ENCODE measurements at regions not wholly inside any gene's neighbourhood (a gene's known extent, or its start where the extent isn't known, plus 50 kb on each side); places are given as distances from the start of the nearest gene placed in this dataset.
"Not testable (repeated sequence)": the region's sequence is repeated elsewhere in the genome, so short reads cannot be mapped to it uniquely, and the experiment has no call there.

DNA sequence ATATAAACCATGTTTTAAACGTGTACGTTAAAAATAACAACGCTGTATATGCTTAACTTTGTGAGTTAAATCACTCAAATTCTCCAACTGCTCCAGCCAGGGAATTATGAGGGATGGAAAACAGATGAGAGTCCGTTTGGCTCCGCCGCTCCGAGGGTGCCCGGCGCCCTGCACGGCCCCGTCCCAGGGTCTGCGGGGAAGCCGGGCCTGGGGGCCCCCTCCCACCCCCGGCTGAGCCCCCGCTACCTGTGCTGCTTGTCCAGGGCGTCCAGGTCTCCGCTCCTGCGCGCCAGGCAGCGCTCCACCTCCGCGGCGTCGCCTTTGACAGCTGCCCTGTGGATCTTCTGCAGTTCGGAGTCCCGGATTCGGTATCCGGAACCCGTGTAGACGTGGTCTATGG lies 415.5 kb downstream of the FOXD4L4 start:
- DNase-seq (ENCODE audit: low read depth in 1 of 2, low spot score in 1 of 2) = not testable (repeated sequence)

DNA sequence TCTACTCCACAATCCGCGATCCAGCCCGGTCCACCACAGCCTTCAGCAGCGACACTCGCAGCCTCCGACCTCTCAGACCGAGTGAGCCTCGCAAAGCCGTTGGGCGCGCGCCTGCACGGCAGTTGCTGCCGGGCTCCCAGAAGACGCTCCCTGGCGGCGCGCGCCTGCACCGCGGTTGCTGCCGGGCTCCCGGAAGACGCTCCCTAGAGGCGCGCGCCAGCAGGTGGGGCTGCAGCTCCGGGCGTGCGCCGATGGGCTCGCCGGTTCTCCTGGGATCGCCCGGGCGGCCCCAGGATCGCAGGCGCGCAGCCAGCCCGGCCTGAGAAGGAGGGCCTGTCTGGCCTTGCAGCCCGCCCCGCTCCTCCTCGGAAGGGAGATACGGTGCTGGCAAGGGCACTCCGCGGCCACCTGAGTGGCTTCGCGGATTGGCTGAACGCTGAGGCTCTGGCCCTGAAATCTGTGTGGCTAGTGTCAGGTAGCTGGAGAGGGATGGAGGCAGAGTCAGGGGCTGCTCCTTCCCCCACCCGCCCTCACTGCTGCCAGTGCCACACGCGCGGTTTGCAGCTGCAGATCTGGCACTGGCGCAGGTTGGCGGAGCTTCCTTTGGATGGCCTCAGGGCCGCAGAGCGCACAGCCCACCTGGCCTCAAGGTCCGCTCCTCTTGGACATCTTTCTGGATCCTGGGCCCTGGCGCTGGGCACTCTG lies 416.2 kb downstream of the FOXD4L4 start:
- DNase-seq (ENCODE audit: low read depth in 1 of 2, low spot score in 1 of 2) = peak; percentile 0 to 15

DNA sequence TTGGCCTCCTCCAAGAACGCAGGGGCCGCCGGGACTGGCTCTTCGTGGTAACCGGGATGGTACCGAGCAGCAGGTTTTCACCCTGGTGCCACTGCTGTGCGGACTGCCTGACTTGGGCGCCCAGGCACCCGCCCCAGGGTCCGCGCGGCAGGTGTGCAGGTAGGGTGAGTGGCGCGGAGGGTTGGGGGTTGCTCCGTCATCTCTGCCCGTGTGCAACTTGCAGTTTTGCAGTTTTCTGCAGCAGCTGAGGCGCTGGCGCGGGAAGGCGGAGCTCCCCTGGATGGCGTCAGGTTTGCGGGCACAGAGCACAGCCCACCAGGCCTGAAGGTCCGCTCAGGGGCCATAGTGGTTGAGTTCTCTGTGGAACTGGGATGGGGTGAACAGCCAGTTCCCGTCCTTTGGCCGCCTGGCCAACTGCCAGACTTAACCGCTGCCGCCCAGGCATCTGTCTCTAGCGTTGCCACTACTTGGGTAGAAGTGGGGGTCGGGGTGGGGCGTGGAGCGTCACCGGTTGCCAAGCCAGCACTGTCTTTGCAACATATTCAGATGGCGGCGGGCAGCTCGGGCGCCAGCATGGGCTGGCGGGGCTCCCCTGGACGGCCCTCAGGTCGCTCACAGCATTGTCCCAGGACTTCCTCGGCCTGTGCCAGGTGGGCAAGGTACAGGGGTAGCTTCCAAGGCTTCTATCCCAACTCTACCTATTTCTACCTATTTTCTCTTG lies 417.2 kb downstream of the FOXD4L4 start:
- DNase-seq (ENCODE audit: low read depth in 1 of 2, low spot score in 1 of 2) = not testable (repeated sequence)

DNA sequence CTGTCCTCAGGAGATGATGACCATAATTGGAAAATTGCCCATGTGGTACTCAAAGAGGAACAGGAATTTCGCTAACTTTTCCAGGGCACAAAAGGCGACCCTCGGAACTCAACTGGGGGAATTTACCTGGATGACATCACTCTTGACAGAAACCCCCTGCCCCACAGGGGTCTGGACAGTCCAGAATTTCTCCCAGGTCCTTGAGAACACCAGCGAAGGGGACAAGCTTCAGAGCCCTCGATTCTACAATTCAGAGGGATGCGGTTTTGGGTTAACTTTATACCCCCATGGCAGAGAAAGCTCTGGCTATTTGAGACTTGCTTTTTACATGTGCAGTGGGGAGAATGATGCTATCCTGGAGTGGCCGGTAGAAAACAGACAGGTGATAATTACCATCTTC lies 445.4 kb downstream of the FOXD4L4 start:
- not testable (repeated sequence) for DNase-seq (ENCODE audit: low read depth in 1 of 2, low spot score in 1 of 2)

DNA sequence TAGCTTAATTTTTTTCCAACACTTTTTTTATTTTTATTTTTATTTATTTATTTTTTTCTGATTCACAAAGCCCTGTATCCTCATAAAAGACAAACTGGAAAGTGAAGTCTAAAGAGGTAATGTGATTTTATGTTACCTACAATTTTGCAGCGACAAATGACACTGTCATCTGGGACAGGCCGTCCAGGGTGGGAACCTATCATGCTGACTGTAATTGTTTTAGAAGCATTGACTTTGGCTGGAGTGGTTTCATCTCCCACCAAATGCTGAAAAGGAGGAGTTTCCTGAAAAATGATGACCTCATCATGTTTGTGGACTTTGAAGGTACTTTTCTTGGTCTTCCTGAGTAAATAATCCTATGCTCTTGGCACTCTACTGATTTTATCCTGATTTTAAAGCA lies 446.7 kb downstream of the FOXD4L4 start:
- DNase-seq (ENCODE audit: low read depth in 1 of 2, low spot score in 1 of 2) = not testable (repeated sequence)

DNA sequence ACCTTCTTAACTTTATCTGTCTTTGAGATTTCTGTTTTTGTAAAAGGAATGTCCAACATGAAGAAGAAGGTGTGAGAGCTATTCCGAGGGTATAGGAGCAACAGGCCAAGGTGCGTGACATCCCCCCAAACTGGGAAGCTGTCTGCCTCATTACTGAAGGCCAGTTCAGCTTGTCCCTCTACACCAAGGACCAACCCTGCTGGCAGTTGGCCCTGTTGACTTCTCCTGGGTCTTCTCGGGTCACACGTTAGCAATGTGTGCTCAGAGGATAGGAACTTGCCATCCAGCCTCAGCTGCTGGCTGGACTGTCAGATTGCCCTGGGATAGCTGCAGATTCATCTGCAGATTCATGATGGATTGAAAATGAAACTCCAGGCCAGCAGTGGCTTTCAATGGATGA lies 460.3 kb downstream of the FOXD4L4 start:
- DNase-seq (ENCODE audit: low read depth in 1 of 2, low spot score in 1 of 2) = not testable (repeated sequence)

DNA sequence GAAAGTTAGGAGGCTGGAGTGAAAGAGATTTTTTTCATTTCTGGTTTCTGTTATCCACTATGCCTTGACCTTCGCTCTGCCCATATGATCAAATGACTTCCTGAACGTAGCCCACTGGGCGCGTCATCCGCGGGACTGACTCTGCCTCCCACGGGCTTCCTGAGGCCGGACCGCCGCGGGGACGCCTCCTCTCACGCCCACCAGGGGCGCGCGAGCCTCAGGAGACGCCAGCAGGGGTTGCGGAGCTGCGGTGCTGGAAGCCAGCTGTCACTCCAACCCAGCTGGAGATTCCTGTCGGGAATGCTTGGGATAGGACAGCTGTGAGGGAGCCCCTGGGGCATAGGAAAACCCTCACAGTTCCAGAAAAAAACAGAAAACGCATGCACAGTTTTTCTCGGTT lies 461.5 kb downstream of the FOXD4L4 start:
- DNase-seq (ENCODE audit: low read depth in 1 of 2, low spot score in 1 of 2) = not testable (repeated sequence)

DNA sequence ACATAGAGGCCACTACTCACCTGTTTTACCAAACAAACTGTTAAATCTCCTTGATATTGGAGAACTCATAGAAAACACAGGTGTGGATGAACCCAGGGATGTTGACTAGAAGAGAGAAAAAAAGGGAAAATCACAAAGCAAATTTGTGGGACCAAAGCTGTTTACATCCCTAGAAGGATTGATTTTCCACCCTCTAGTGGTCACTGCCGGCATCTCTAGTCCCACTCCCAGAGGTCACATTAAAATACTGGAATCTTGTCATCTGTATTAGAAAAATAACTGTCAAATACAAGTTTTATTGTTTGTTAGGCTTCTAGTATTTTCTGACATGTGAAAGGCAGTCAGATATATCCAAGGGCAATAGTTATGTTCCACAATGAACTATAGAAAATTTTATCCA lies 469.7 kb downstream of the FOXD4L4 start:
- DNase-seq (ENCODE audit: low read depth in 1 of 2, low spot score in 1 of 2) = not testable (repeated sequence)

DNA sequence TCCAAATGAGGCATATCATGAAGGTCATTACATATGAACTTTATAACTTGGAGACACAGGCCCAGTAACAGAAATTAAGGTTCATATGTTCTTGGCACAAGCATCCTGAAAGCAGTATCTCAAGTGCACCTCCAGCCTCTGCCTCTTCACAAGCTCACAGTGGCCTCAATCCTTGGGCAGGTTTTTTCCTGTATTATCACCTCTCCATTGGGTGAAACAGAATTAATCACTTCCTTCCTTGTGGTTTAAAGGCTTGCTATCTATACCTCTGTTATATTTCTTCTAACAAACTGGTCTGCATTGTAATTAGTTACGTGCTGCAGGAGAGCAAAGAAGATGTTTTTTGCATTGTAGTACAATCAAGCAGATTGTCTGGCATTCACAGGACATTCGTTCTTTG lies 471.0 kb downstream of the FOXD4L4 start:
- DNase-seq (ENCODE audit: low read depth in 1 of 2, low spot score in 1 of 2) = not testable (repeated sequence)

DNA sequence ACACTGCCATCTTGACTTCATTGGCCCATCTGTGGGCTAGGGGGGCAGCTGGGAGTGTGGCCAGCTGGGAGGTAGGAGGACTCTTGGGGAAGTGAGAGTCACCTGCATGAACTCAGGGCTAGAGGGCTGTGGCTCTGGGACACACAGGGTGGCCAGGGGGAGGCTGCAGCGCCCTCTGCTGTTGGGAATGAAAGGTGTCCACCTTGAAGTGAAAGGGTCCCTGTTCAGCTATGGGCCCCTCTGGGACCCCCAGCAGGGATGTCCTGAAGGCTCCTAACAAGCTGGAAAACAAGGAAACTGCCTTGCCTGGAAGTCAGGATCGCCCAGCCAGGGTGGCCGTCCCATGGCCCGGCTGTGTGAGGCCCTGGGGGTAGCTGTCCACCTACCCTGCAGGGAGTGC lies 507.8 kb downstream of the FOXD4L4 start:
- not testable (repeated sequence) for DNase-seq (ENCODE audit: low read depth in 1 of 2, low spot score in 1 of 2)

DNA sequence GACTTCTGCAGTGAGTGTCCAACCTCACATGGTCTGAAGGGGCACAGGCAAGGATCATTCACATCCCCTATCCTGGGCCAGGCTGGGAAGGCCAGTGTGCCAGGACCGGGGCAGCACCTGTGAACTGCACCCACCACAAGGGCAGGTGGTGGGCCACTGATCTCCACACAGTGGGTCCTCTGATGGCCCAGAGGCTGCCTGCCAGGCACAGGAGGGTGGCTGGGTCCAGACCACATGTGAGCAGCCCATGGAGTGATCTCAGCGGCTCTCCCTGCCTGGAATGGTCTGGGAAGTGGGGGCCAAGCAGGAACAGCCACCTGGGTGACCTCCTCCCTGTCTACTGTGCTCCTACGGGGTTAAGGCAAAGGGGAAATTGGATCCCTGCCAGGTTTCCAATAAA lies 508.5 kb downstream of the FOXD4L4 start:
- DNase-seq (ENCODE audit: low read depth in 1 of 2, low spot score in 1 of 2) = not testable (repeated sequence)

DNA sequence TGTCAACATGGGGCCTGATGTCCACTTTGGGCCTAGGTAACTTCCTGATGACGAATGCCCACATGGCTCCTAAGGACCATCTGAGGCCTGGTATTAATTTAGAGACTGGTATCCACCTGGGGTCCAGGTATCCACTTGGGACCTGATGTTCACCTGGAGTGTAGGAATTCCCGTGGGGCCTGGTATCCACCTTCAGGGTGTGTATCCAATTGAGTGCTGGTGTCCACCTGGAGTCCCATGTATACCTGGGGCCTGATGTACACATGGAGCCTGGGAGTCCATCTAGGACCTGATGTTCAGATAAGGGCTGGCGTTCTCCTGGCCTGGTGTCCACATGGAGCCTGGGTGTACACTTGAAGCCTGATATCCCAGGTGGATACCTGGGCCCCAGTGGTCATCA lies 520.6 kb downstream of the FOXD4L4 start:
- DNase-seq (ENCODE audit: low read depth in 1 of 2, low spot score in 1 of 2) = not testable (repeated sequence)

DNA sequence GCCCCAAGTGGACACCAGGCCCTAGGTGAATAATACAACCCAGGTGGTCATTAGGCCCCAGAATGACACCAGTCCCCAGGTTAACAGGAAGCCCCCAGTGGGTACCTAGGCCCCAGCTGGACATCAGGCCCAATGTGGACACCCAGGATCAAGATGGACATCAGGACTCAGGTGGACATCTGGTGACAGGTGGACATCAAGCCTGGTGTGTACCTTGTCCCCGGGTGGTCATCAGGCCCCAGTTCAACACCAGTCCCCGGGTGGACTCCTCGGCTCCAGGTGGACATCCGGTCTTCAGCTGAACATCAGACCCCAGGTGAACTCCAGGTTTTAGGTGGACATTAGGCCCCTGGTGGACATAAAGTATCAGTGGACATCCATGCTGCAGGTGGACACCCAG lies 524.6 kb downstream of the FOXD4L4 start:
- not testable (repeated sequence) for DNase-seq (ENCODE audit: low read depth in 1 of 2, low spot score in 1 of 2)

DNA sequence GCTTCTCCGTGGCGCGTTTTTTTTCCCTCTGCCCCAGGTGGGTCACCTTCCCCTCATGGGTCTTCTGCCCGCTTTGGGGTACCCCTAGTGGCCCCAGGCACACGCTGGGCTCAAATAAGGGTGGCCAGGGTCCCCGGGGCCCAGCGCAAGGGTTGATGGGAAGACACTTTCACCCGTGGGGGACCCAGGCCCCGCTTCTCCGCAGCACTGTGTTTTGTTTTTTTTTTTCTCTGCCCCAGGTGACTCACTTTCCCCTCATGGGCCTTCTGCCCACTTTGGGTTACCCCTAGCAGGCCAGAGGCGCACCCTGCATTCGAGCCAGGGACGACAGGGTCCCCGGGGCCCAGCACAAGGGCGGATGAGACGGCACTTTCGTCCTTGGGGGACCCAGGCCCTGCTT lies 526.7 kb downstream of the FOXD4L4 start:
- not testable (repeated sequence) for DNase-seq (ENCODE audit: low read depth in 1 of 2, low spot score in 1 of 2)

DNA sequence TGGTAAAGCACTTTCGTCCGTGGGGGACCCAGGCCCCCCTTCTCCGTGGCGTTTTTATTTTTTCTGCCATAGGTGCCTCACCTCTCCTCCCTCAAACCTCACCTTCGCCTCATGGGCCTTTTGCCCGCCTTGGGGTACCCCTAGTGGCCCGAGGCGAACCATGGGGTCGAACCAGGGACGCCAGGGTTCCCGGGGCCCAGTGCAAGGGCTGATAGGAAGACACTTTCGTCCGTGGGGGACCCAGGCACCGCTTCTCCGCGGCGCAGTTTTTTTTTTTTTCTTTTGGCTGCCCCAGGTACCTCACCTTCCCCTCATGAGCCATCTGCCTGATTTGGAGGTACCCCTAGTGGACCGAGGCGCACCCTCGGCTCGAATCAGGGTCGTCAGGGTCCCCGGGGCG lies 527.8 kb downstream of the FOXD4L4 start:
- DNase-seq (ENCODE audit: low read depth in 1 of 2, low spot score in 1 of 2) = not testable (repeated sequence)

DNA sequence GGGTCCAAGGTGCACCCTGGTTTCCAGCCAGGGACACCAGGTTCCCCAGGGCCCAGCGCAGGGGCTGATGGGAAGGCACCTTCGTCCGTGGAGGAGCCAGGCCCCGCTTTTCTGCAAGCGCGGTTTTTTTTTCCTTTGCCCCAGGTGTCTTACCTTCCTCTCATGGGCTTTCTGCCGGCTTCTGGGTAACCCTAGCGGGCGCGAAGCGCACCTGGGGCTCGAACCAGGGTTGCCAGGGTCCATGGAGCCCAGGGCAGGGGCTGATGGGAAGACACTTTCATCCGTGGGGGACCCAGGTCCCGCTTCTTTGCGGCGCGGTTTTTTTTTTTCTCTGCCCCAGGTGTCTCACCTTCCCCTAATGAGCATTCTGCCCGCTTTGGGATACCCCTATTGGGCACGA lies 529.3 kb downstream of the FOXD4L4 start:
- DNase-seq (ENCODE audit: low read depth in 1 of 2, low spot score in 1 of 2) = not testable (repeated sequence)

DNA sequence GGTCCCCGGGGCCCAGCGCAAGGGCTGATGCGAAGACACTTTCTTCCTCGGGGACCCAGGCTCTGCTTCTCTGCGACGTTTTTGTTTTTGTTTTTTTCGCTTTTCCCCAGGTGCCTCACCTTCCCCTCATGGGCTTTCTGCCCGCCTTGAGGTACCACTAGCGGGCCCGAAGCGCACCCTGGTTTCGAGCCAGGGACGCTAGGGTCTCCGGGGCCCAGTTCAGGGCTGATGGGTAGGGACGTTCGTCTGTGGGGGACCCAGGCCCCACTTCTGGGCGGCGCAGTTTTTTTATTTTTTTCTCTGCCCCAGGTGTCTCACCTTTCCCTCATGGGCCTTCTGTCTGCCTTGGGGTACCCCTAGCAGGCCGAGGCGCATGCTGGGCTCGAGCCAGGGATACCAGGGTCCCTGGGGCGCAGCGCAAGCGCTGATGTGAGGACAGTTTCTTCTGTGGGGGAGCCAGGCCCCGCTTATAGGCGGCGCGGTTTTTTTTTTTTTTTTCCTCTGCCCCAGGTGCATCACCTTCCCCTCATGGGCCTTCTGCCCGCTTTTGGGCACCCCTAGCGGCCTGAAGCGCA lies 530.0 kb downstream of the FOXD4L4 start:
- not testable (repeated sequence) for DNase-seq (ENCODE audit: low read depth in 1 of 2, low spot score in 1 of 2)

DNA sequence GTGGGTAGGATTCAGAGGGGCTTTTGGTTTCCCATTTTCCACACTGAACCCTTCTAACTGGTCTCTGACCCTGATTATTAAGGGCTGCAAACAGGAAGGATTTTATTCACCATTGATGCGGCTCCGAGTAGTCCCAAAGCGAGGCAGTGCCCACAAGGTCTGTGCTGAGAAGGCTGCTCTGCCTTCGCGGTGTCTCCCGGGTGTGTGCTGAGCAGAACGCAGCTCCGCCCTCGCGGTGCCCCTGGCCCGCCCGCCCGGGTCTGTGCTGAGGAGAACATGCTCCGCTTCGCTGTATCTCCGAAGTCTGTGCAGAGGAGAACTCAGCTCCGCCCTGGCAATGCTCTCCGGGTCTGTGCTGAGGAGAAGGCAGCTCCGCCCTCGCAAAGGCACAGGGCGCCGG lies 530.7 kb downstream of the FOXD4L4 start:
- DNase-seq (ENCODE audit: low read depth in 1 of 2, low spot score in 1 of 2) = not testable (repeated sequence)

DNA sequence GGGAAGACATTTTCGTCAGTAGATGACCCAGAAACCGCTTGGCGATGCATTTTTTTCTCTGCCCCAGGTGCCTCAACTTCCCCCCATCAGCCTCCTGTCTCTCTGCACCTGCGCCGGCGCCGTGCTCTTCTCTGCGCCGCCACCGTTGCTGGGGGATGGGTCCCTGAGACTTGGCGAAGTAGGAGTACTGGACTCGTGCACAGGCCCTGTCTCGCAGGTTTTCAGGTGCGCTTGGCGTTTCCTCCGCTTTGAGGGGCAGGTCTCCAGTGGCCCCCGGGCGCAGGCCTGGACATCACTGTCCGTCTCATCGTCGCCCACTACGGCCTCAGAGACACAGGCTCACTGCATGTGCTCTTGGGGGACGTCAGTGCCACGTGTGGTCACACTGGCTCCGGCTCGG lies 532.1 kb downstream of the FOXD4L4 start:
- not testable (repeated sequence) for DNase-seq (ENCODE audit: low read depth in 1 of 2, low spot score in 1 of 2)

DNA sequence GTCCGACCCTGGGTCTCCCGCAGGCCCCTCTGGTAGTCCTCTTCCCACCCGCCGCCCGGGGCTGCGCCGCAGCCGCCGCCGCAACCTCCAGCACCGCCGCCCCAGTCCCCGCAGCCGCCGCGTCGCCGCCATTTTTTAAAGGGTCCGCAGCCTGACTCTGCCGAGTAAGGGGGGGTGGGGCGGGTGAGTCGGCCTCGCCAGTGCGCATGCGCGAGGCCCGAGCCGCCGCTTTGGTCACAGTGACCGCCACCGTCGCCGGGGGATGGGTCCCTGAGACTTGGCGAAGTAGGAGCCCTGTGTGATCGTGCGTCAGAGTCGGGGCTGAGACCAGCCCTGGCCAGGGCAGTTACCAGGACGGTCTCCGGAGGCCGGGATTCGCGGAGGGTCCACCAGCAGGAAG lies 532.8 kb downstream of the FOXD4L4 start:
- DNase-seq (ENCODE audit: low read depth in 1 of 2, low spot score in 1 of 2) = peak; percentile 32 to 59

DNA sequence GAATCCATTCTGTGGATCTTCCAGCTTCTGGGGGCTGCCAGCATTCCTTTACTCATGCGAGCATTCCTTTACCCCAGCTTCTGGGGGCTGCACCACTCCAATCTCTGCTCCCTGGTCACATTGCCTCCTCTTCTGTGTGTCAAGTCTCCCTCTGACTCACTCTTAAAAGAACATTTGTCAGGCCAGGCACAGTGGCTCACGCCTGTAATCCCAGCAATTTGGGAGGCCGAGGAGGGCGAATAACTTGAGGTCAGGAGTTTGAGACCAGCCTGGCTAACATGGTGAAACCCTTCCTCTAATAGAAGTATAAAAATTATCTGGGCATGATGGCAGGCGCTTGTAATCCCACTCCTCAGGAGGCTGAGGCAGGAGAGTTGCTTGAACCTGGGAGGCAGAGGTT lies 541.9 kb downstream of the FOXD4L4 start:
- DNase-seq (ENCODE audit: low read depth in 1 of 2, low spot score in 1 of 2) = not testable (repeated sequence)

Measured in activated CD4-positive, alpha-beta T cell treated with anti-CD3 and anti-CD28 coated beads, Interleukin-2, amount 50 U/mL, for 24 hours (primary cell).